ENCODE measurements at regions not wholly inside any gene's neighbourhood (a gene's known extent, or its start where the extent isn't known, plus 50 kb on each side); places are given as distances from the start of the nearest gene placed in this dataset.

GRCh38 chr11:127875131-127875530 is 712.2 kb downstream of the ETS1 start:
- H3K27me3 ChIP-seq, result no peaks in the 10 kb centered on the region
- H3K9me3 ChIP-seq, result no peaks in the 10 kb centered on the region
- no peaks in the 10 kb centered on the region for H3K4me1 ChIP-seq
- TF ChIP-seq CTCF (IDR thresholded peaks at IDR 0.05), result no peak
- DNase-seq (ENCODE audit: low spot score in 2 of 2), result no peak
- H3K4me3 ChIP-seq, result no peak overlapping the region
- intact Hi-C loops (cut with DNase I), result no loop called here
- no peaks in the 10 kb centered on the region for H3K36me3 ChIP-seq
- H3K27ac ChIP-seq, result no peak overlapping the region

DNA sequence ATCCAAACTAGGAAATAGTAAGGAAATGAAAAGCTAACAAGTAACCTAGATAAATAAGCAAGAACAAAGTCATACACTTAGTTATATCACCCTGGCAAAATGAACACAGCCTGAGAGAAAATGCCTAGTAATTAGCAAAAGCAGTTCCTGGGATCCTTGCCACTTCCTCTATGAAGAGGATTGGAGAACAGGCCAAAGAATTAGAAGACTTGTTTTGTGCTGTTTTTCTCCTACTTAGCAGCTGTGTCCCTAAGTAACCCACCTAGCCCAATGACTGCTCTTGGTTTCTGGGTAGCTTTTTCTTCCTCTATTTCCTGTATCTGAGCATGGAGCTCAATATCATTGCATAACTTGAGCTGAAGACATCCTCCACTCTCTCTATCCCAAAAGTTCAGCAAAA is 713.9 kb downstream of the ETS1 start:
- no peak for DNase-seq (ENCODE audit: low spot score in 2 of 2)
- Histone ChIP-seq H3K27me3 (no peaks in the 10 kb centered on the region), H3K4me1 (no peaks in the 10 kb centered on the region), H3K36me3 (no peaks in the 10 kb centered on the region), H3K9me3 (no peaks in the 10 kb centered on the region), H3K27ac (no peak overlapping the region), H3K4me3 (no peak overlapping the region)
- TF ChIP-seq CTCF (IDR thresholded peaks at IDR 0.05), result no peak
- intact Hi-C loops (cut with DNase I), result no loop called here

GRCh38 chr11:127866109-127866508 is 721.2 kb downstream of the ETS1 start:
- intact Hi-C loops (cut with DNase I), result no loop called here
- Histone ChIP-seq H3K9me3 (no peaks in the 10 kb centered on the region), H3K27me3 (no peaks in the 10 kb centered on the region), H3K4me1 (no peaks in the 10 kb centered on the region), H3K4me3 (no peak overlapping the region), H3K36me3 (no peaks in the 10 kb centered on the region), H3K27ac (no peak overlapping the region)
- TF ChIP-seq CTCF (IDR thresholded peaks at IDR 0.05), result no peak
- DNase-seq (ENCODE audit: low spot score in 2 of 2), result no peak

DNA sequence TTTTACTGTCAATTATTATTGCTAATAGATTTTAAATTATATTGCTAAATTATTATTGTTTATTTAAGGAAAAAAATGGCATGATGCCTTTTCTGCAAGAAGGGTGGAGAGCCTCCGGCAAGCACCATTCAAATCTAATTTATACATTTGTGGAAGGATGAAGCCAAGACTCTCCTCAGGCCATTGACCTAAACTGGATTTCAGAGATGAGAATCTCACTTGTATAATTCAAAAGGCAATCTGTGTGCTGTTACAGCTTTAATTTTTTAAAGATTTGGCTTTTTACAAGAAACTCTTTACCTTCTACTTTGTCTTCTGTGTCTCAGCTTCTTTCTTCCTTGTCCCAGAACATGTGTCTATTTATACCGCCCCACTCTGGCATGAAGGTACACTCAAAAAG is 722.5 kb downstream of the ETS1 start:
- no peaks in the 10 kb centered on the region for H3K9me3 ChIP-seq
- TF ChIP-seq CTCF (IDR thresholded peaks at IDR 0.05), result no peak
- no peak for DNase-seq (ENCODE audit: low spot score in 2 of 2)
- no peak overlapping the region for H3K27ac ChIP-seq
- intact Hi-C loops (cut with DNase I), result no loop called here
- no peaks in the 10 kb centered on the region for H3K4me1 ChIP-seq
- no peaks in the 10 kb centered on the region for H3K36me3 ChIP-seq
- no peaks in the 10 kb centered on the region for H3K27me3 ChIP-seq
- no peak overlapping the region for H3K4me3 ChIP-seq

- Histone ChIP-seq H3K4me1 (no peaks in the 10 kb centered on the region), H3K9me3 (no peaks in the 10 kb centered on the region), H3K36me3 (no peaks in the 10 kb centered on the region), H3K27me3 (no peaks in the 10 kb centered on the region), H3K27ac (no peak overlapping the region), H3K4me3 (no peak overlapping the region)
- no peak for DNase-seq (ENCODE audit: low spot score in 2 of 2)
- intact Hi-C loops (cut with DNase I), result no loop called here
- TF ChIP-seq CTCF (IDR thresholded peaks at IDR 0.05), result no peak
Observed at GRCh38 chr11:127862406-127862805, 725.0 kb downstream of the ETS1 start.

GRCh38 chr11:127859941-127860354 is 727.4 kb downstream of the ETS1 start:
- no peaks in the 10 kb centered on the region for H3K27me3 ChIP-seq
- H3K27ac ChIP-seq, result no peak overlapping the region
- no peaks in the 10 kb centered on the region for H3K36me3 ChIP-seq
- TF ChIP-seq CTCF (IDR thresholded peaks at IDR 0.05), result no peak
- H3K9me3 ChIP-seq, result no peaks in the 10 kb centered on the region
- no peak for DNase-seq (ENCODE audit: low spot score in 2 of 2)
- H3K4me3 ChIP-seq, result no peak overlapping the region
- intact Hi-C loops (cut with DNase I), result no loop called here
- H3K4me1 ChIP-seq, result no peaks in the 10 kb centered on the region
